ENCODE measurements at regions not wholly inside any gene's neighbourhood (a gene's known extent, or its start where the extent isn't known, plus 50 kb on each side); places are given as distances from the start of the nearest gene placed in this dataset.

GRCh38 chr11:87779276-87780067 lies 395.8 kb downstream of the RAB38 start:
- Histone ChIP-seq H3K27ac (ENCODE audit: low read length) (no peak overlapping the region), H3K4me1 (ENCODE audit: low read length) (peaks cover 3% of the 10 kb centered on the region; the same call in 1 of the 2 replicates), H3K4me2 (ENCODE audit: low read length) (no peak overlapping the region), H2AFZ (ENCODE audit: low read depth, low read length) (no peak overlapping the region), H3K36me3 (replicated peaks; ENCODE audit: low read depth, low read length) (no peaks in the 10 kb centered on the region), H4K20me1 (ENCODE audit: insufficient read depth, low read length) (no peaks in the 10 kb centered on the region), H3K9me3 (ENCODE audit: insufficient read depth, low read length) (no peaks in the 10 kb centered on the region), H3K4me3 (ENCODE audit: low read length) (no peak overlapping the region), H3K9ac (ENCODE audit: low read length) (no peak overlapping the region), H3K79me2 (ENCODE audit: low read length) (no peaks in the 10 kb centered on the region), H3K27me3 (ENCODE audit: low read depth, low read length) (no peaks in the 10 kb centered on the region)
- TF ChIP-seq CTCF (IDR thresholded peaks at IDR 0.05; ENCODE audit: low read depth, low read length) (no peak), EZH2phosphoT487 (IDR thresholded peaks at IDR 0.05; ENCODE audit: low read depth) (no peak)

DNA sequence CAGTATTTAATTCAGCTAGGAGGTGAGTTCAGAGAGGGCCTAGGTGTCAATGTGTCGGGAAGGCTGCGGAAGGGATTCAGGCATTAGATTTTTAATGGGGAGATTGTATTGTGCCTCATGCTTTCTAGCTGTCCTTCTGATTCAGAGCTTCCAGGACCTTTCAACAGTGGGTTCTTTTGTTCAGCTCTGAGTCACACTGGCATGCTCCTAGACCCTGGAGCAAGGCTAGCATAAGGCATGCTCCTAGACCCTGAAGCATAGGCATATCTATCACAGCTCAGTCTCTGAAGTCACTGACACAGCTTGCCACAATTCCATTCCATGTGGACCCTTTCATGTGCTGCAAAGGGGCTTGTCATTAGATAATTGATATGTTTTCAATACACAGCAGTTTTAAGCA lies 396.9 kb downstream of the RAB38 start:
- Histone ChIP-seq H3K9ac (ENCODE audit: low read length) (no peak overlapping the region), H3K4me3 (ENCODE audit: low read length) (no peak overlapping the region), H3K27ac (ENCODE audit: low read length) (no peak overlapping the region), H2AFZ (ENCODE audit: low read depth, low read length) (no peak overlapping the region), H3K27me3 (ENCODE audit: low read depth, low read length) (no peaks in the 10 kb centered on the region), H3K4me2 (ENCODE audit: low read length) (no peak overlapping the region), H3K9me3 (ENCODE audit: insufficient read depth, low read length) (no peaks in the 10 kb centered on the region), H3K36me3 (replicated peaks; ENCODE audit: low read depth, low read length) (no peaks in the 10 kb centered on the region), H3K4me1 (ENCODE audit: low read length) (peaks cover 3% of the 10 kb centered on the region; the same call in 1 of the 2 replicates), H4K20me1 (ENCODE audit: insufficient read depth, low read length) (no peaks in the 10 kb centered on the region), H3K79me2 (ENCODE audit: low read length) (no peaks in the 10 kb centered on the region)
- TF ChIP-seq CTCF (IDR thresholded peaks at IDR 0.05; ENCODE audit: low read depth, low read length) = no peak
- TF ChIP-seq EZH2phosphoT487 (IDR thresholded peaks at IDR 0.05; ENCODE audit: low read depth) = no peak

DNA sequence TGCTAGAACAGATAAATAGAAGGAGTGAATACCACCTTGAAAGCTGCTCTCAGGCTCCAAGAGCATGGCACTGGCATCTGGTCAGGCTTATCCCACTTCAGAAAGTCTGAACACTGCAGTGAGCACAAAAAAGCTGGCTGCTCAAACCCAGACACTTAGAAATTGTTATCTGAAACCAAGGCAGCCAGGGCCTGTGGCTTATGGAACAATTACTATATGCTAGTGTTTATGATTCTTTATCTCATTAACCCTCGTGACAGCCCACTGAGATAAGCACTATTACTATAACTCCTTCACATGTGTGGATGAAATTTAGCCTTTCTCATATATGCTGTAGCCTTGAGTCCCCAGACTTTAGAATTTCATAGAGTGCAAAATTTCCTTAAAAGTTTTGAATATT lies 400.2 kb downstream of the RAB38 start:
- no peak overlapping the region for H3K27ac ChIP-seq (ENCODE audit: low read length)
- H3K36me3 ChIP-seq (replicated peaks; ENCODE audit: low read depth, low read length) = no peaks in the 10 kb centered on the region
- H3K79me2 ChIP-seq (ENCODE audit: low read length) = no peaks in the 10 kb centered on the region
- TF ChIP-seq CTCF (IDR thresholded peaks at IDR 0.05; ENCODE audit: low read depth, low read length) = no peak
- no peak for TF ChIP-seq EZH2phosphoT487 (IDR thresholded peaks at IDR 0.05; ENCODE audit: low read depth)
- peaks cover 9% of the 10 kb centered on the region for H3K4me1 ChIP-seq (ENCODE audit: low read length)
- H3K4me3 ChIP-seq (ENCODE audit: low read length) = no peak overlapping the region
- H3K9ac ChIP-seq (ENCODE audit: low read length) = no peak overlapping the region
- H3K4me2 ChIP-seq (ENCODE audit: low read length) = no peak overlapping the region
- no peaks in the 10 kb centered on the region for H3K27me3 ChIP-seq (ENCODE audit: low read depth, low read length)
- H3K9me3 ChIP-seq (ENCODE audit: insufficient read depth, low read length) = no peaks in the 10 kb centered on the region
- H4K20me1 ChIP-seq (ENCODE audit: insufficient read depth, low read length) = no peaks in the 10 kb centered on the region
- H2AFZ ChIP-seq (ENCODE audit: low read depth, low read length) = no peak overlapping the region

GRCh38 chr11:87769661-87770060 lies 405.6 kb downstream of the RAB38 start:
- H3K4me3 ChIP-seq (ENCODE audit: low read length) = no peak overlapping the region
- TF ChIP-seq CTCF (IDR thresholded peaks at IDR 0.05; ENCODE audit: low read depth, low read length) (no peak), EZH2phosphoT487 (IDR thresholded peaks at IDR 0.05; ENCODE audit: low read depth) (no peak)
- H3K36me3 ChIP-seq (replicated peaks; ENCODE audit: low read depth, low read length) = no peaks in the 10 kb centered on the region
- H3K27ac ChIP-seq (ENCODE audit: low read length) = no peak overlapping the region
- H3K79me2 ChIP-seq (ENCODE audit: low read length) = no peaks in the 10 kb centered on the region
- no peaks in the 10 kb centered on the region for H3K27me3 ChIP-seq (ENCODE audit: low read depth, low read length)
- no peaks in the 10 kb centered on the region for H3K9me3 ChIP-seq (ENCODE audit: insufficient read depth, low read length)
- no peak overlapping the region for H3K9ac ChIP-seq (ENCODE audit: low read length)
- no peaks in the 10 kb centered on the region for H4K20me1 ChIP-seq (ENCODE audit: insufficient read depth, low read length)
- H3K4me1 ChIP-seq (ENCODE audit: low read length) = peaks cover 5% of the 10 kb centered on the region
- H2AFZ ChIP-seq (ENCODE audit: low read depth, low read length) = no peak overlapping the region
- H3K4me2 ChIP-seq (ENCODE audit: low read length) = no peak overlapping the region
